Fibroblast of villous mesenchyme (primary cell): ENCODE measurements at regions not wholly inside any gene's neighbourhood (a gene's known extent, or its start where the extent isn't known, plus 50 kb on each side); places are given as distances from the start of the nearest gene placed in this dataset.
"Not testable (repeated sequence)": the region's sequence is repeated elsewhere in the genome, so short reads cannot be mapped to it uniquely, and the experiment has no call there.

Experiments used
- DNase-seq: peaks from one replicate; pipeline ENCODE4 v3.0.0-alpha.2; 2010; ENCODE audit warnings: low read depth
- H3K4me3 ChIP-seq: 2 replicates; pipeline ENCODE4 v1.5.1; 2011; ENCODE audit warnings: low read depth, mild to moderate bottlenecking, low read length
- TF ChIP-seq, protein P1 (sequence below): IDR thresholded peaks from 2 replicates; pipeline ENCODE4 v1.5.1; 2012; ENCODE audit warnings: low read depth, mild to moderate bottlenecking, low read length; ENCODE audit not compliant: insufficient read depth

GRCh38 chr9:87197349-87198130, 250.2 kb upstream of the GAS1 start:
- H3K4me3 ChIP-seq: no peak overlapping the region
- TF ChIP-seq, protein P1, sequence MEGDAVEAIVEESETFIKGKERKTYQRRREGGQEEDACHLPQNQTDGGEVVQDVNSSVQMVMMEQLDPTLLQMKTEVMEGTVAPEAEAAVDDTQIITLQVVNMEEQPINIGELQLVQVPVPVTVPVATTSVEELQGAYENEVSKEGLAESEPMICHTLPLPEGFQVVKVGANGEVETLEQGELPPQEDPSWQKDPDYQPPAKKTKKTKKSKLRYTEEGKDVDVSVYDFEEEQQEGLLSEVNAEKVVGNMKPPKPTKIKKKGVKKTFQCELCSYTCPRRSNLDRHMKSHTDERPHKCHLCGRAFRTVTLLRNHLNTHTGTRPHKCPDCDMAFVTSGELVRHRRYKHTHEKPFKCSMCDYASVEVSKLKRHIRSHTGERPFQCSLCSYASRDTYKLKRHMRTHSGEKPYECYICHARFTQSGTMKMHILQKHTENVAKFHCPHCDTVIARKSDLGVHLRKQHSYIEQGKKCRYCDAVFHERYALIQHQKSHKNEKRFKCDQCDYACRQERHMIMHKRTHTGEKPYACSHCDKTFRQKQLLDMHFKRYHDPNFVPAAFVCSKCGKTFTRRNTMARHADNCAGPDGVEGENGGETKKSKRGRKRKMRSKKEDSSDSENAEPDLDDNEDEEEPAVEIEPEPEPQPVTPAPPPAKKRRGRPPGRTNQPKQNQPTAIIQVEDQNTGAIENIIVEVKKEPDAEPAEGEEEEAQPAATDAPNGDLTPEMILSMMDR: no peak
- DNase-seq: no peak

- no peak overlapping the region for H3K4me3 ChIP-seq
- TF ChIP-seq, protein P1: no peak
- DNase-seq: no peak
Measured at GRCh38 chr9:87198716-87199115, 251.4 kb upstream of the GAS1 start.

DNA sequence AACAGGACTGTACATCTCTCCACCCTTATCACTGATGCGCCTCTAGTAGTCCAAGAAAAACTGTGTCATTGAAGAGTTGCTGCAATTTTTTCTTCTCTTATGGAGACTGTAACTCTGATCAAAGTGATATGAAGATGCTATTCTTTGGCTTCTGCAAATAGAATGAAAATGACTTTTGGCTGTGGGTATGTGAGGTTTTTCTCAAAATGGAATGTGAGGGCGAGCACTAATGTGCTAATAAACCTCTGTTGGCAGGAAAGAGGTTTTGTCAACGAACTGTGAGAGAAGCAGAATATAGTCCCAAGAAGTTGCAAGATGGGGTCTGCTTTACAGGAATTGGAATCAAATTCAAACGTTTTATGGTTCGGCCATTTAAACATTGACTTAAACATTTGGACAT, 252.0 kb upstream of the GAS1 start:
- no peak for DNase-seq
- TF ChIP-seq, protein P1: no peak
- H3K4me3 ChIP-seq: no peak overlapping the region

DNA sequence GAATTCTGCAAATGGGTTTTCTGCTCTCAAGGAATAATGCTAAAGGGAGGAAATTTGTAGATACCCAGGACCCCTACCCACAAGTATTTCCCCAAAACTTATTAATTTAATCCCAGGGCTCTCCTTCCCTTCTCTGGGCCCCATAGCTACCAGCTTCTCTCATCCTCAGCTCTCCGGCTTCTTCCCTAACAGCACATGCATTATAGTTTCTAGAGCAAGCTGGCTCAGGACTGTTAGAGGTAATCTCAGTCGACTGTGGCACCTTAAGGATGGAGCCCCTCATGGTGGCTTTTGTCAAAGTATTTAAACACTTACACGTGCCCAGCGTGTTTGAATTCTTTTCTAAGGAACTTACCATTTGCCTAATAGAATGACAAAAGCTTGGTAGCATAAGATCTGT, 252.5 kb upstream of the GAS1 start:
- DNase-seq: no peak
- TF ChIP-seq, protein P1: no peak

GRCh38 chr9:87201351-87201751, 254.0 kb upstream of the GAS1 start:
- TF ChIP-seq, protein P1: no peak
- peak; percentile 78 for DNase-seq
- H3K4me3 ChIP-seq: no peak overlapping the region

More for the DNA sequence above, 252.5 kb upstream of the GAS1 start:
- no peak overlapping the region for H3K4me3 ChIP-seq

DNA sequence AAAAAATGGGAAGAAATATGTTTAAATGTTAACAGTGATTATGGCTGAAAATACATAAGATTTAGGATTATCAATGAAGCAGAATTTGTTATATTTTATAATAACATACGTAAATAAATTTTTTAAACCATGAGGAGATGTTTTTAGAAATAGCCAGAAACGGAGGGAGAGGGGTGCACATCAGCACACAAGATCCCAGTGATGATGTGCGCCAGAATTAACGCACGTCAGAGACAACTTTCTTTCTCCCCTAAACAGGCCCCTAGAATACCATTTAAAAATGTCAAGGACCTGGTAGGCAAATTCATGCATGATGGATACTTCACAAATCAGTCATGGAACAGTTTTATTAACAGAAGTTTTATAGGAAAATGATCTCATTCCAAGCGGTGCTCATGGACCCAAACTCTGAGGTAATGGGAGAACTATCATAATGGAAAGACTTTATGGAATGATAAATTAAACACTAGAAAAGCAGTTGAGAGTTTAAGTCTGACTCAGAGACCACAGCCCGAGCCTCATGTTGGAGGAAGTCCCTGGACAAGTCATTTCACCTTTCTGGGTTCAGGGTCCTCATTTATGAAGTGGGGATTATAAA, 258.9 kb upstream of the GAS1 start:
- TF ChIP-seq, protein P1: no peak
- H3K4me3 ChIP-seq: no peak overlapping the region
- peak; percentile 36 for DNase-seq

- not testable (repeated sequence) for H3K4me3 ChIP-seq, DNase-seq
Measured at GRCh38 chr9:87210658-87211057, 263.4 kb upstream of the GAS1 start.
